Gastroesophageal sphincter (tissue), 4 donors: ENCODE measurements at regions not wholly inside any gene's neighbourhood (a gene's known extent, or its start where the extent isn't known, plus 50 kb on each side); places are given as distances from the start of the nearest gene placed in this dataset.

Experiments used
- ATAC-seq: fragments of 150-250 bp; one replicate; pipeline ENCODE4 v1.9.1; 2016; ENCODE audit warnings: mild to moderate bottlenecking, moderate library complexity
- H3K27ac ChIP-seq, 4 donors: fragments of 200-600 bp; sonication (generic) in 3 of 4; 1 replicate in 3 of 4; 2 replicates in 1 of 4; pipeline ENCODE4 v1.5.1; 2016 to 2019
- H3K27me3 ChIP-seq: fragments of 200-600 bp; sonication (generic); one replicate; pipeline ENCODE4 v1.5.1; 2019
- H3K36me3 ChIP-seq, 2 donors: fragments of 200-600 bp; sonication (generic); one replicate each; pipeline ENCODE4 v1.5.1; 2019; ENCODE audit warnings: control low read depth in 1 of 2
- H3K4me1 ChIP-seq, 3 donors: fragments of 200-600 bp; sonication (generic); 1 replicate in 2 of 3; 2 replicates in 1 of 3; pipeline ENCODE4 v1.5.1; 2016 to 2019; ENCODE audit warnings: control low read depth in 2 of 3
- H3K4me3 ChIP-seq, 2 donors: fragments of 200-600 bp; sonication (generic); one replicate each; pipeline ENCODE4 v1.5.1; 2019; ENCODE audit warnings: mild to moderate bottlenecking in 1 of 2, moderate library complexity in 1 of 2
- H3K9me3 ChIP-seq, 3 donors: fragments of 200-600 bp; sonication (generic); one replicate each; pipeline ENCODE4 v1.5.1; 2017 to 2019; ENCODE audit warnings: control low read depth in 2 of 3
- EP300 ChIP-seq: sonication (generic); formaldehyde crosslinking; IDR thresholded peaks from one replicate; pipeline ENCODE4 v1.6.1; 2017; ENCODE audit warnings: antibody characterized with exemption, mild to moderate bottlenecking
- POLR2A ChIP-seq, 2 donors: fragments of 450-650 bp; IDR thresholded peaks; one replicate each; pipeline ENCODE4 v1.6.1; 2017; ENCODE audit warnings: antibody characterized with exemption in 2 of 2, mild to moderate bottlenecking in 2 of 2, moderate library complexity in 1 of 2
- POLR2AphosphoS5 ChIP-seq: sonication (generic); formaldehyde crosslinking; IDR thresholded peaks from one replicate; pipeline ENCODE4 v1.6.1; 2017; ENCODE audit warnings: antibody characterized with exemption
- WGBS, 2 donors: methylation state at CpG; one replicate each; pipeline ENCODE4 v1.1.5; 2018; ENCODE audit warnings: low coverage in 1 of 2; 5-methylcytosine and 5-hydroxymethylcytosine counted together
- TF ChIP-seq, protein P1 (sequence below), 4 experiments: fragments of 200-600 bp in 2 of 4; fragments of 450-650 bp in 2 of 4; sonication (generic) in 1 of 4; IDR thresholded peaks; one replicate each; pipeline ENCODE4 v1.5.1; 2017 to 2019; ENCODE audit warnings: antibody characterized with exemption in 4 of 4, mild to moderate bottlenecking in 2 of 4, moderate library complexity in 2 of 4

DNA sequence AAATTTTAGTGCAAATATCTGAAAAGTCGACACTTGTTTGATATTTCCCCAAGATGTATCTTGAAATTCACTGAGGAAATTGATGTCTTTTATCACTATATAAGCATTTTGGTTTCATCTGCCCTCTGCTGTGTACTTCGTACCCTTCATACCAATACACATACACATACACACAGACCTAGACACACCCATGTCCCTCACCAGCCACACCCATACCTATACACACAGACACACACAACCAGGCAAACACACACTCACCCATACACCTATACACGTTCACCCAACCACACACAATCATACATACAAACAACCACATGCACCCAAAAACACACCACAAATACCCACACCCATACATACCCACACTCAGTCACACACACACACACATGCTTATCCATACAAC lies 367.8 kb downstream of the HINT1 start:
- WGBS, 2 donors, result 55 to 78% methylated on average over 3 of the region's 3 CpGs

DNA sequence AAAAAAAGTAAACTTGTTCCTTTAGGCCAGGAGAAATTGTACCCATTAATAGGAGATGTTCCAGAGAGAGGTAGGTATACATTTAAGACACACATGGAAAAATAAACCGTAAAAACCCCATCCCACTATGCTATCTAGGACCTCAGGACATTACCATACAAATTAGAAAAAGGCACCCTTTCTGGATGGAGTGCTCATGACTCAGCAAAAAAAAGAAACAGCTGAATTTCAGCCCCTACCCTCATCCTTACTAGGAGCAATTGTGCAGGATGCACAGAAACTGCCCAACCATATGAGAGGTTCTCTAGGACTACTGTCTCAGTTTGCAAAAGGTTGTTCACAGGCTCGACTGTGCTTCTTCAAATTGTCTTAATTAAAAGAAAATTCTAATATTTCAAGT lies 368.2 kb downstream of the HINT1 start:
- ATAC-seq, result no peak
- Histone ChIP-seq H3K27me3 (no peaks in the 10 kb centered on the region), H3K36me3 (no peaks in the 10 kb centered on the region), H3K27ac (no peak overlapping the region), H3K4me1 (no peaks in the 10 kb centered on the region), H3K9me3 (peaks cover 0 to 19% (median 0%) of the 10 kb centered on the region in 3 donors), H3K4me3 (no peak overlapping the region)
- WGBS, 2 donors, result 64 to 67% methylated on average over 1 to 2 of the region's 2 CpGs
- TF ChIP-seq POLR2A (IDR thresholded peaks at IDR 0.05), result no peak
- TF ChIP-seq EP300, result no peak
- no peak for TF ChIP-seq POLR2AphosphoS5
- TF ChIP-seq, protein P1, sequence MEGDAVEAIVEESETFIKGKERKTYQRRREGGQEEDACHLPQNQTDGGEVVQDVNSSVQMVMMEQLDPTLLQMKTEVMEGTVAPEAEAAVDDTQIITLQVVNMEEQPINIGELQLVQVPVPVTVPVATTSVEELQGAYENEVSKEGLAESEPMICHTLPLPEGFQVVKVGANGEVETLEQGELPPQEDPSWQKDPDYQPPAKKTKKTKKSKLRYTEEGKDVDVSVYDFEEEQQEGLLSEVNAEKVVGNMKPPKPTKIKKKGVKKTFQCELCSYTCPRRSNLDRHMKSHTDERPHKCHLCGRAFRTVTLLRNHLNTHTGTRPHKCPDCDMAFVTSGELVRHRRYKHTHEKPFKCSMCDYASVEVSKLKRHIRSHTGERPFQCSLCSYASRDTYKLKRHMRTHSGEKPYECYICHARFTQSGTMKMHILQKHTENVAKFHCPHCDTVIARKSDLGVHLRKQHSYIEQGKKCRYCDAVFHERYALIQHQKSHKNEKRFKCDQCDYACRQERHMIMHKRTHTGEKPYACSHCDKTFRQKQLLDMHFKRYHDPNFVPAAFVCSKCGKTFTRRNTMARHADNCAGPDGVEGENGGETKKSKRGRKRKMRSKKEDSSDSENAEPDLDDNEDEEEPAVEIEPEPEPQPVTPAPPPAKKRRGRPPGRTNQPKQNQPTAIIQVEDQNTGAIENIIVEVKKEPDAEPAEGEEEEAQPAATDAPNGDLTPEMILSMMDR (IDR thresholded peaks at IDR 0.05), result no peak

More for the DNA sequence above, 367.8 kb downstream of the HINT1 start:
- no peak overlapping the region for H3K4me3 ChIP-seq
- no peak for TF ChIP-seq EP300
- TF ChIP-seq POLR2AphosphoS5, result no peak
- TF ChIP-seq, protein P1 (IDR thresholded peaks at IDR 0.05), result no peak
- no peak for TF ChIP-seq POLR2A (IDR thresholded peaks at IDR 0.05)
- no peak overlapping the region for H3K27ac ChIP-seq
- ATAC-seq, result no peak
- no peaks in the 10 kb centered on the region for H3K4me1 ChIP-seq
- H3K36me3 ChIP-seq, result no peaks in the 10 kb centered on the region
- peaks cover 0 to 19% (median 0%) of the 10 kb centered on the region in 3 donors for H3K9me3 ChIP-seq
- no peaks in the 10 kb centered on the region for H3K27me3 ChIP-seq

DNA sequence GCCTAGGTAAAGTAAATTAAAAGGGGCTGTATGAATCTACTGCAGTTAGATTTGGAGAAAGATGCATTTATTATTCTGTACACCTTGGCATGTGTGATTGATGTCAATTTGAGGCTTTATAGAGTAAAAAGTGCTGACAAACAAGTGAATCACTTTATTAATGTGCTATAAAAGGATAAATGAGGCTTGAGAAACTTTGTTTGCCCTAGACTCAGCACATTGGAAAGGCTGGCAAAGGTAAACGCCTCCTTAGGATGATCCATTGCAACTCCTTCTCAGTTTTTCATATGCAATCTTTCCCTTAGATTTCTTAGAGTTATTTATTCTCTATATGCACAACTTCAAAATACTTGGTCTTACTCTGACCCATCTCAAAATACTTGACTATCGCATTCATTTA lies 369.0 kb downstream of the HINT1 start:
- no peak overlapping the region for H3K4me3 ChIP-seq
- no peak for TF ChIP-seq EP300
- TF ChIP-seq, protein P1 (IDR thresholded peaks at IDR 0.05), result no peak
- TF ChIP-seq POLR2A (IDR thresholded peaks at IDR 0.05), result no peak
- TF ChIP-seq POLR2AphosphoS5, result no peak
- H3K27ac ChIP-seq, result no peak overlapping the region
- no peaks in the 10 kb centered on the region for H3K27me3 ChIP-seq
- no peak for ATAC-seq
- WGBS, 2 donors, result 75 to 84% methylated on average over 2 of the region's 2 CpGs
- no peaks in the 10 kb centered on the region for H3K36me3 ChIP-seq
- peaks cover 0 to 15% (median 0%) of the 10 kb centered on the region in 3 donors for H3K9me3 ChIP-seq
- no peaks in the 10 kb centered on the region for H3K4me1 ChIP-seq

DNA sequence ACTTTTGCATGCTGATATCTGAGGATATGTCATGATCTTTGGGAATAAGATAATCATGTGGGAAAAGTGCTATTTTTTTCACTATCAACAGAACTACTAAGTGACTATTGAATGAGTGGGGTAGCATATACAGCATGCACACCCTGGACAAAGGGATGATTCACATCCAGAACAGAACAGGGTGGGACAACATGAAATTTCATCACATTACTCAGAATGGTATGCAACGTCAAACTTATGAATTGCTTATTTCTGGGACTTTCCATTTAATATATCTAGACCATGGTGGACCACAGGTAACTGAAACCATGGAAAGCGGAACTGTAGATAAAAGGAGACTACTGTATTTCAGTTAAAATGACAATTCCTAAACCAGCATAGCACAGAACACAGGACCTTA lies 370.0 kb downstream of the HINT1 start:
- ATAC-seq, result no peak

DNA sequence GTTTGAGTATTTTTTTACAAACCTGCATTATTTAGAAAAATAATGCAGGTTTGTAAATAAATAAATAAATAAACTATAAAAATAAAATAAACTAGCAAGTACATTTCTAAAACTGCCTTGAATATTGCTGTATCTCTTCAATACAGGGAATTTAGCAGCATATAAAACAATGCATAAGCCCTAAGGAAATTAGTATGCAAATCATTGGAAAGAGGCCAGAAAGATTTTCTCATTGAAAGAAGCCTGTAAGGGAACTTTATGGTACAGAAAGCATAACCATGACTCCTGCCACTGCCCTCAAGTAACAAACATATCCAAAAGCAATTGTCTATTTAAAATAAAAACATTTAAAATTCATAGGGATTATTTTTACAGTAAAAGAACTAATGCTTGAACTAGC lies 387.3 kb downstream of the HINT1 start:
- Histone ChIP-seq H3K27ac (no peak overlapping the region), H3K4me3 (no peak overlapping the region), H3K4me1 (no peaks in the 10 kb centered on the region), H3K27me3 (no peaks in the 10 kb centered on the region), H3K9me3 (no peaks in the 10 kb centered on the region), H3K36me3 (no peaks in the 10 kb centered on the region)
- TF ChIP-seq, protein P1 (IDR thresholded peaks at IDR 0.05), result no peak
- no peak for TF ChIP-seq POLR2A (IDR thresholded peaks at IDR 0.05)
- no peak for ATAC-seq

More for the DNA sequence above, 370.0 kb downstream of the HINT1 start:
- H3K4me3 ChIP-seq, result no peak overlapping the region
- TF ChIP-seq POLR2AphosphoS5 (no peak), POLR2A (IDR thresholded peaks at IDR 0.05) (no peak), EP300 (no peak)
- TF ChIP-seq, protein P1 (IDR thresholded peaks at IDR 0.05), result no peak
- peaks cover 0 to 6% (median 0%) of the 10 kb centered on the region in 3 donors for H3K9me3 ChIP-seq
- no peaks in the 10 kb centered on the region for H3K27me3 ChIP-seq
- H3K4me1 ChIP-seq, result no peaks in the 10 kb centered on the region
- no peaks in the 10 kb centered on the region for H3K36me3 ChIP-seq
- WGBS, 2 donors, result 87 to 93% methylated on average over 2 of the region's 2 CpGs
- H3K27ac ChIP-seq, result no peak overlapping the region
